ENCODE measurements at regions not wholly inside any gene's neighbourhood (a gene's known extent, or its start where the extent isn't known, plus 50 kb on each side); places are given as distances from the start of the nearest gene placed in this dataset.

DNA sequence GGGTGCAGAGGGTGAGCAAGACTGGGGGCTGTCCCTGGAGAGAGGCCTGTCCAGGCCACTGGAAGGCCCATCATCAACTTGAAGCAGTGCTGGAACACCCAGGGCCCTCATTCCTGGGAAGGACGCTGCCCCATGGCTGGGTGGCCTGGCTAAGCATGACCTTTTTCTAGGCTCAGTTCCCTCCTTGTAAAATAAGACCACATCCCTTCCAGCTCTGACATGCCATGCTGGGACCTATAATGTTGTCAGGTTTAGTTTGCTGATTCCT lies 62.8 kb downstream of the SYNE3 start:
- TF ChIP-seq, protein P1, sequence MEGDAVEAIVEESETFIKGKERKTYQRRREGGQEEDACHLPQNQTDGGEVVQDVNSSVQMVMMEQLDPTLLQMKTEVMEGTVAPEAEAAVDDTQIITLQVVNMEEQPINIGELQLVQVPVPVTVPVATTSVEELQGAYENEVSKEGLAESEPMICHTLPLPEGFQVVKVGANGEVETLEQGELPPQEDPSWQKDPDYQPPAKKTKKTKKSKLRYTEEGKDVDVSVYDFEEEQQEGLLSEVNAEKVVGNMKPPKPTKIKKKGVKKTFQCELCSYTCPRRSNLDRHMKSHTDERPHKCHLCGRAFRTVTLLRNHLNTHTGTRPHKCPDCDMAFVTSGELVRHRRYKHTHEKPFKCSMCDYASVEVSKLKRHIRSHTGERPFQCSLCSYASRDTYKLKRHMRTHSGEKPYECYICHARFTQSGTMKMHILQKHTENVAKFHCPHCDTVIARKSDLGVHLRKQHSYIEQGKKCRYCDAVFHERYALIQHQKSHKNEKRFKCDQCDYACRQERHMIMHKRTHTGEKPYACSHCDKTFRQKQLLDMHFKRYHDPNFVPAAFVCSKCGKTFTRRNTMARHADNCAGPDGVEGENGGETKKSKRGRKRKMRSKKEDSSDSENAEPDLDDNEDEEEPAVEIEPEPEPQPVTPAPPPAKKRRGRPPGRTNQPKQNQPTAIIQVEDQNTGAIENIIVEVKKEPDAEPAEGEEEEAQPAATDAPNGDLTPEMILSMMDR (IDR thresholded peaks at IDR 0.05): no peak
- TF ChIP-seq POLR2AphosphoS5 (IDR thresholded peaks at IDR 0.05) (no peak), POLR2A (IDR thresholded peaks at IDR 0.05; ENCODE audit: low read depth) (no peak), EP300 (IDR thresholded peaks at IDR 0.05) (no peak)
